GM23338 (cell line): ENCODE measurements at regions not wholly inside any gene's neighbourhood (a gene's known extent, or its start where the extent isn't known, plus 50 kb on each side); places are given as distances from the start of the nearest gene placed in this dataset.

Experiments used
- ATAC-seq: fragments of 200-7000 bp; cut with Tn5 transposase; 3 replicates; pipeline ENCODE4 v1.9.1; 2020
- DNase-seq: peaks from one replicate; pipeline ENCODE4 v3.0.0-alpha.2; 2015; ENCODE audit warnings: low spot score
- H2AFZ ChIP-seq: fragments of 200-600 bp; sonication (generic); 2 replicates; pipeline ENCODE4 v1.8.0; 2016; ENCODE audit warnings: antibody characterized with exemption, mild to moderate bottlenecking, moderate library complexity
- H3F3A ChIP-seq: fragments of 200-600 bp; sonication (generic); replicated peaks from 2 replicates; pipeline ENCODE4 v1.8.0; 2017; ENCODE audit warnings: antibody characterized with exemption, mixed run types, low read depth
- H3K27ac ChIP-seq: fragments of 200-600 bp; sonication (generic); 2 replicates; pipeline ENCODE4 v1.6.1; 2016; ENCODE audit warnings: low read depth
- H3K27me3 ChIP-seq: fragments of 200-600 bp; sonication (generic); 2 replicates; pipeline ENCODE4 v1.8.0; 2016; ENCODE audit warnings: mild to moderate bottlenecking, mixed run types, moderate library complexity; ENCODE audit not compliant: insufficient read depth
- H3K36me3 ChIP-seq: fragments of 200-600 bp; sonication (generic); 2 replicates; pipeline ENCODE4 v1.8.0; 2016; ENCODE audit warnings: mild to moderate bottlenecking; ENCODE audit not compliant: insufficient read depth
- H3K4me1 ChIP-seq: fragments of 200-600 bp; sonication (generic); 2 replicates; pipeline ENCODE4 v1.8.0; 2016; ENCODE audit warnings: mild to moderate bottlenecking, moderate library complexity; ENCODE audit not compliant: insufficient read depth
- H3K4me2 ChIP-seq: fragments of 200-600 bp; sonication (generic); 2 replicates; pipeline ENCODE4 v1.7.1; 2017; ENCODE audit warnings: mixed run types
- H3K4me3 ChIP-seq: fragments of 200-600 bp; sonication (generic); 2 replicates; pipeline ENCODE4 v1.6.1; 2016; ENCODE audit warnings: mixed run types
- H3K79me2 ChIP-seq: fragments of 200-600 bp; sonication (generic); replicated peaks from 2 replicates; pipeline ENCODE4 v1.8.0; 2017; ENCODE audit warnings: mild to moderate bottlenecking; ENCODE audit not compliant: insufficient read depth
- H3K9me2 ChIP-seq: fragments of 200-600 bp; sonication (generic); 2 replicates; pipeline ENCODE4 v1.8.0; 2017; ENCODE audit not compliant: insufficient read depth
- H4K20me1 ChIP-seq: fragments of 200-600 bp; sonication (generic); replicated peaks from 2 replicates; pipeline ENCODE4 v1.8.0; 2017; ENCODE audit warnings: mild to moderate bottlenecking; ENCODE audit not compliant: insufficient read depth
- H3K27ac Mint-ChIP-seq: 2 replicates; pipeline ENCODE4 v1.8.0; 2020; ENCODE audit warnings: inconsistent platforms, mild to moderate bottlenecking, moderate library complexity, mixed read lengths
- H3K27me3 Mint-ChIP-seq: 3 replicates; pipeline ENCODE4 v1.8.0; 2022; ENCODE audit warnings: low read depth, mild to moderate bottlenecking, moderate library complexity, mixed read lengths, inconsistent platforms; ENCODE audit not compliant: insufficient read depth, poor library complexity
- H3K36me3 Mint-ChIP-seq: 3 replicates; pipeline ENCODE4 v1.8.0; 2021; ENCODE audit warnings: low read depth, mild to moderate bottlenecking, inconsistent platforms, moderate library complexity, mixed read lengths
- H3K4me1 Mint-ChIP-seq: 3 replicates; pipeline ENCODE4 v1.8.0; 2020; ENCODE audit warnings: mild to moderate bottlenecking, inconsistent platforms, mixed read lengths
- H3K4me3 Mint-ChIP-seq: 3 replicates; pipeline ENCODE4 v1.8.0; 2021; ENCODE audit warnings: moderate library complexity, mild to moderate bottlenecking, inconsistent platforms, mixed read lengths
- H3K9me3 Mint-ChIP-seq: 3 replicates; pipeline ENCODE4 v1.8.0; 2020; ENCODE audit warnings: moderate library complexity, mild to moderate bottlenecking, inconsistent platforms, mixed read lengths
- ETS1 ChIP-seq: IDR thresholded peaks from 2 replicates; pipeline ENCODE4 v1.6.1; 2016; ENCODE audit warnings: antibody characterized with exemption
- EZH2 ChIP-seq: fragments of 200-600 bp; sonication (generic); IDR thresholded peaks from one replicate; pipeline ENCODE4 v1.8.0; 2017; ENCODE audit warnings: antibody characterized with exemption, mild to moderate bottlenecking, low read depth; ENCODE audit not compliant: unreplicated experiment
- EZH2phosphoT487 ChIP-seq: fragments of 200-600 bp; sonication (generic); IDR thresholded peaks from one replicate; pipeline ENCODE4 v1.8.1; 2018; ENCODE audit warnings: antibody characterized with exemption; ENCODE audit not compliant: unreplicated experiment
- JUNB ChIP-seq: IDR thresholded peaks from one replicate; pipeline ENCODE4 v1.6.1; 2016; ENCODE audit warnings: antibody characterized with exemption; ENCODE audit not compliant: unreplicated experiment
- REST ChIP-seq: IDR thresholded peaks from one replicate; pipeline ENCODE4 v1.6.1; 2018; ENCODE audit warnings: antibody characterized with exemption; ENCODE audit not compliant: unreplicated experiment
- STAT1 ChIP-seq: IDR thresholded peaks from one replicate; pipeline ENCODE4 v1.6.1; 2016; ENCODE audit warnings: antibody characterized with exemption; ENCODE audit not compliant: unreplicated experiment
- ZNF331 ChIP-seq: fragments of 250-450 bp; sonication (Bioruptor Pico); IDR thresholded peaks from 2 replicates; pipeline ENCODE4 v1.5.0; 2020; ENCODE audit warnings: low read depth, mild to moderate bottlenecking, moderate library complexity
- TF ChIP-seq, protein P1 (sequence below): fragments of 250-450 bp; sonication (Bioruptor Pico); IDR thresholded peaks from 2 replicates; pipeline ENCODE4 v1.5.0; 2020; ENCODE audit warnings: mild to moderate bottlenecking, moderate library complexity

GRCh38 chr12:19842116-19842515 is 402.8 kb downstream of the AEBP2 start:
- Mint-ChIP-seq H3K4me3 (no peak overlapping the region), H3K27me3 (peaks cover 2% of the 10 kb centered on the region), H3K9me3 (no peaks in the 10 kb centered on the region), H3K36me3 (no peaks in the 10 kb centered on the region), H3K27ac (no peak overlapping the region), H3K4me1 (peaks cover 3% of the 10 kb centered on the region; the same call in 2 of the 3 replicates)
- H3K4me2 ChIP-seq: no peak overlapping the region
- H3K9me2 ChIP-seq: no peaks in the 10 kb centered on the region
- no peak for TF ChIP-seq EZH2phosphoT487
- TF ChIP-seq, protein P1, sequence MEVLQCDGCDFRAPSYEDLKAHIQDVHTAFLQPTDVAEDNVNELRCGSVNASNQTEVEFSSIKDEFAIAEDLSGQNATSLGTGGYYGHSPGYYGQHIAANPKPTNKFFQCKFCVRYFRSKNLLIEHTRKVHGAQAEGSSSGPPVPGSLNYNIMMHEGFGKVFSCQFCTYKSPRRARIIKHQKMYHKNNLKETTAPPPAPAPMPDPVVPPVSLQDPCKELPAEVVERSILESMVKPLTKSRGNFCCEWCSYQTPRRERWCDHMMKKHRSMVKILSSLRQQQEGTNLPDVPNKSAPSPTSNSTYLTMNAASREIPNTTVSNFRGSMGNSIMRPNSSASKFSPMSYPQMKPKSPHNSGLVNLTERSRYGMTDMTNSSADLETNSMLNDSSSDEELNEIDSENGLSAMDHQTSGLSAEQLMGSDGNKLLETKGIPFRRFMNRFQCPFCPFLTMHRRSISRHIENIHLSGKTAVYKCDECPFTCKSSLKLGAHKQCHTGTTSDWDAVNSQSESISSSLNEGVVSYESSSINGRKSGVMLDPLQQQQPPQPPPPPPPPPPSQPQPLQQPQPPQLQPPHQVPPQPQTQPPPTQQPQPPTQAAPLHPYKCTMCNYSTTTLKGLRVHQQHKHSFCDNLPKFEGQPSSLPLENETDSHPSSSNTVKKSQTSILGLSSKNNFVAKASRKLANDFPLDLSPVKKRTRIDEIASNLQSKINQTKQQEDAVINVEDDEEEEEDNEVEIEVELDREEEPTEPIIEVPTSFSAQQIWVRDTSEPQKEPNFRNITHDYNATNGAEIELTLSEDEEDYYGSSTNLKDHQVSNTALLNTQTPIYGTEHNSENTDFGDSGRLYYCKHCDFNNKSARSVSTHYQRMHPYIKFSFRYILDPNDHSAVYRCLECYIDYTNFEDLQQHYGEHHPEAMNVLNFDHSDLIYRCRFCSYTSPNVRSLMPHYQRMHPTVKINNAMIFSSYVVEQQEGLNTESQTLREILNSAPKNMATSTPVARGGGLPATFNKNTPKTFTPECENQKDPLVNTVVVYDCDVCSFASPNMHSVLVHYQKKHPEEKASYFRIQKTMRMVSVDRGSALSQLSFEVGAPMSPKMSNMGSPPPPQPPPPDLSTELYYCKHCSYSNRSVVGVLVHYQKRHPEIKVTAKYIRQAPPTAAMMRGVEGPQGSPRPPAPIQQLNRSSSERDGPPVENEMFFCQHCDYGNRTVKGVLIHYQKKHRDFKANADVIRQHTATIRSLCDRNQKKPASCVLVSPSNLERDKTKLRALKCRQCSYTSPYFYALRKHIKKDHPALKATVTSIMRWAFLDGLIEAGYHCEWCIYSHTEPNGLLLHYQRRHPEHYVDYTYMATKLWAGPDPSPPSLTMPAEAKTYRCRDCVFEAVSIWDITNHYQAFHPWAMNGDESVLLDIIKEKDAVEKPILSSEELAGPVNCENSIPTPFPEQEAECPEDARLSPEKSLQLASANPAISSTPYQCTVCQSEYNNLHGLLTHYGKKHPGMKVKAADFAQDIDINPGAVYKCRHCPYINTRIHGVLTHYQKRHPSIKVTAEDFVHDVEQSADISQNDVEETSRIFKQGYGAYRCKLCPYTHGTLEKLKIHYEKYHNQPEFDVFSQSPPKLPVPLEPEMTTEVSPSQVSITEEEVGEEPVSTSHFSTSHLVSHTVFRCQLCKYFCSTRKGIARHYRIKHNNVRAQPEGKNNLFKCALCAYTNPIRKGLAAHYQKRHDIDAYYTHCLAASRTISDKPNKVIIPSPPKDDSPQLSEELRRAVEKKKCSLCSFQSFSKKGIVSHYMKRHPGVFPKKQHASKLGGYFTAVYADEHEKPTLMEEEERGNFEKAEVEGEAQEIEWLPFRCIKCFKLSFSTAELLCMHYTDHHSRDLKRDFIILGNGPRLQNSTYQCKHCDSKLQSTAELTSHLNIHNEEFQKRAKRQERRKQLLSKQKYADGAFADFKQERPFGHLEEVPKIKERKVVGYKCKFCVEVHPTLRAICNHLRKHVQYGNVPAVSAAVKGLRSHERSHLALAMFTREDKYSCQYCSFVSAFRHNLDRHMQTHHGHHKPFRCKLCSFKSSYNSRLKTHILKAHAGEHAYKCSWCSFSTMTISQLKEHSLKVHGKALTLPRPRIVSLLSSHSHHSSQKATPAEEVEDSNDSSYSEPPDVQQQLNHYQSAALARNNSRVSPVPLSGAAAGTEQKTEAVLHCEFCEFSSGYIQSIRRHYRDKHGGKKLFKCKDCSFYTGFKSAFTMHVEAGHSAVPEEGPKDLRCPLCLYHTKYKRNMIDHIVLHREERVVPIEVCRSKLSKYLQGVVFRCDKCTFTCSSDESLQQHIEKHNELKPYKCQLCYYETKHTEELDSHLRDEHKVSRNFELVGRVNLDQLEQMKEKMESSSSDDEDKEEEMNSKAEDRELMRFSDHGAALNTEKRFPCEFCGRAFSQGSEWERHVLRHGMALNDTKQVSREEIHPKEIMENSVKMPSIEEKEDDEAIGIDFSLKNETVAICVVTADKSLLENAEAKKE (CRISPR knock-in tag): no peak
- TF ChIP-seq ETS1: no peak
- no peak for TF ChIP-seq JUNB
- TF ChIP-seq REST: no peak
- no peak for TF ChIP-seq ZNF331 (CRISPR knock-in tag)
- TF ChIP-seq EZH2: no peak
- TF ChIP-seq STAT1: no peak
- H3K36me3 ChIP-seq: no peaks in the 10 kb centered on the region
- H3K79me2 ChIP-seq: no peaks in the 10 kb centered on the region
- H3K27me3 ChIP-seq: no peaks in the 10 kb centered on the region
- H2AFZ ChIP-seq: no peak overlapping the region
- H3K4me3 ChIP-seq: no peak overlapping the region
- no peak overlapping the region for H3K27ac ChIP-seq
- H3F3A ChIP-seq: no peaks in the 10 kb centered on the region
- H3K4me1 ChIP-seq: no peaks in the 10 kb centered on the region
- H4K20me1 ChIP-seq: no peaks in the 10 kb centered on the region
- ATAC-seq (no peak), DNase-seq (no peak)
